B cell (primary cell): ENCODE measurements at regions not wholly inside any gene's neighbourhood (a gene's known extent, or its start where the extent isn't known, plus 50 kb on each side); places are given as distances from the start of the nearest gene placed in this dataset.
"Not testable (repeated sequence)": the region's sequence is repeated elsewhere in the genome, so short reads cannot be mapped to it uniquely, and the experiment has no call there.

ENCODE experiments used
- ATAC-seq: fragments of 200-7000 bp; cut with Tn5 transposase; one replicate; pipeline ENCODE4 v1.10.0; 2021; ENCODE audit warnings: low read depth, mild to moderate bottlenecking, moderate number of reproducible peaks, moderate library complexity
- CTCF ChIA-PET: fragments of 350-600 bp; sonication (Branson Sonifier 250); formaldehyde crosslinking; loops from one replicate; lab custom pipeline; 2021; ENCODE audit warnings: antibody characterized with exemption, inconsistent platforms; lab: Charles Lee
- POLR2A ChIA-PET: fragments of 350-600 bp; sonication (Branson Sonifier 250); formaldehyde crosslinking; loops from one replicate; lab custom pipeline; 2021; ENCODE audit warnings: antibody characterized with exemption; lab: Charles Lee
- DNase-seq: peaks from one replicate; pipeline ENCODE4 v3.0.0; 2013
- H2AFZ ChIP-seq: 2 replicates; pipeline ENCODE4 v1.6.1; 2012; ENCODE audit warnings: mild to moderate bottlenecking, low read depth, low read length; ENCODE audit not compliant: insufficient read depth, poor library complexity, severe bottlenecking
- H3K27ac ChIP-seq, 2 donors: 1 replicate in 1 of 2; 2 replicates in 1 of 2; pipeline ENCODE4 v1.5.1; 2012 to 2013; ENCODE audit warnings: low read length in 2 of 2, mild to moderate bottlenecking in 2 of 2, moderate library complexity in 1 of 2
- H3K27me3 ChIP-seq, 4 experiments: fragments of 200-600 bp in 1 of 4; sonication (generic) in 1 of 4; replicated peaks in 1 of 4; 1 replicate in 2 of 4; 2 replicates in 2 of 4; pipeline versions ENCODE4 v1.6.1 to v1.7.0; 2013 to 2016; ENCODE audit warnings: low read length in 3 of 4, mild to moderate bottlenecking in 2 of 4, mixed read lengths in 1 of 4, moderate library complexity in 1 of 4; ENCODE audit not compliant: insufficient read depth in 4 of 4, control insufficient read depth in 3 of 4; ENCODE audit errors: control extremely low read depth in 1 of 4
- H3K36me3 ChIP-seq, 2 experiments: replicated peaks in 1 of 2; 1 replicate in 1 of 2; 2 replicates in 1 of 2; pipeline versions ENCODE4 v1.6.1 to v1.7.1; 2013; ENCODE audit warnings: low read length in 1 of 2; ENCODE audit not compliant: insufficient read depth in 2 of 2, control insufficient read depth in 1 of 2; ENCODE audit errors: control extremely low read depth in 1 of 2, extremely low read depth in 1 of 2
- H3K4me1 ChIP-seq, 2 donors: fragments of 200-600 bp in 1 of 2; sonication (generic) in 1 of 2; 1 replicate in 1 of 2; 2 replicates in 1 of 2; pipeline versions ENCODE4 v1.5.1 to v1.6.1; 2013 to 2017; ENCODE audit warnings: low read length in 2 of 2; ENCODE audit not compliant: control insufficient read depth in 2 of 2, insufficient read depth in 2 of 2
- H3K4me2 ChIP-seq: replicated peaks from 2 replicates; pipeline ENCODE3; 2012; ENCODE audit warnings: mild to moderate bottlenecking, low read depth, low read length; ENCODE audit not compliant: poor library complexity, severe bottlenecking
- H3K4me3 ChIP-seq, 5 experiments: fragments of 200-600 bp in 1 of 5; sonication (generic) in 1 of 5; 1 replicate in 3 of 5; 2 replicates in 2 of 5; pipeline versions ENCODE4 v1.5.1 to v1.7.0; 2011 to 2016; ENCODE audit warnings: low read length in 4 of 5, mild to moderate bottlenecking in 4 of 5, low read depth in 2 of 5, control low read depth in 1 of 5, moderate library complexity in 1 of 5; ENCODE audit not compliant: insufficient read depth in 1 of 5; ENCODE audit errors: control extremely low read depth in 1 of 5, extremely low read depth in 1 of 5
- H3K79me2 ChIP-seq: fragments of 200-600 bp; sonication (generic); one replicate; pipeline ENCODE4 v1.6.0; 2016; ENCODE audit warnings: low read length; ENCODE audit not compliant: control insufficient read depth, insufficient read depth
- H3K9ac ChIP-seq: fragments of 200-600 bp; sonication (generic); 2 replicates; pipeline ENCODE4 v1.6.1; 2017; ENCODE audit warnings: mild to moderate bottlenecking, low read length, moderate library complexity
- H3K9me3 ChIP-seq, 3 donors: one replicate each; pipeline versions ENCODE4 v1.6.1 to v1.7.1; 2013; ENCODE audit warnings: low read length in 2 of 3; ENCODE audit not compliant: control insufficient read depth in 2 of 3, insufficient read depth in 1 of 3; ENCODE audit errors: control extremely low read depth in 1 of 3
- H4K20me1 ChIP-seq: 2 replicates; pipeline ENCODE4 v1.6.0; 2012; ENCODE audit warnings: mild to moderate bottlenecking, low read length; ENCODE audit not compliant: insufficient read depth, control insufficient read depth, poor library complexity, severe bottlenecking
- H3K27ac Mint-ChIP-seq: one replicate; pipeline ENCODE4 v1.8.0; 2021; ENCODE audit warnings: mixed read lengths
- H3K27me3 Mint-ChIP-seq: one replicate; pipeline ENCODE4 v1.8.0; 2021; ENCODE audit warnings: mixed read lengths
- H3K4me1 Mint-ChIP-seq: one replicate; pipeline ENCODE4 v1.8.0; 2021; ENCODE audit warnings: mixed read lengths
- H3K4me3 Mint-ChIP-seq: one replicate; pipeline ENCODE4 v1.8.0; 2021; ENCODE audit warnings: mixed read lengths
- H3K9me3 Mint-ChIP-seq: one replicate; pipeline ENCODE4 v1.8.0; 2022; ENCODE audit warnings: mixed read lengths; ENCODE audit not compliant: insufficient read depth
- CTCF ChIP-seq: fragments of 200-600 bp; IDR thresholded peaks from one replicate; pipeline ENCODE4 v1.8.0; 2022; ENCODE audit warnings: antibody characterized with exemption, mild to moderate bottlenecking
- EZH2 ChIP-seq: IDR thresholded peaks from 2 replicates; pipeline ENCODE4 v1.6.1; 2012; ENCODE audit warnings: borderline replicate concordance, low read depth, mild to moderate bottlenecking, moderate library complexity, low read length; ENCODE audit not compliant: insufficient read depth, poor library complexity, severe bottlenecking
- WGBS: methylation state at CpG from one replicate; pipeline ENCODE4 v1.1.5; 2013; ENCODE audit warnings: missing lambda C conversion rate; ENCODE audit not compliant: insufficient coverage; 5-methylcytosine and 5-hydroxymethylcytosine counted together
- intact Hi-C: fragments of 100-400 bp; cut with micrococcal nuclease; formaldehyde crosslinking; loops from one replicate; pipeline ENCODE4 v1.10.0; 2022

- H3K36me3 ChIP-seq, result no peaks in the 10 kb centered on the region
- over 99% methylated on average over 8 of the region's 11 CpGs for WGBS
- intact Hi-C loops, result no loop called here
- no peak overlapping the region for H3K4me2 ChIP-seq
- Mint-ChIP-seq H3K9me3 (no peaks in the 10 kb centered on the region), H3K27me3 (peaks cover 15% of the 10 kb centered on the region), H3K27ac (no peak overlapping the region), H3K4me1 (no peaks in the 10 kb centered on the region), H3K4me3 (no peak overlapping the region)
- H3K79me2 ChIP-seq, result no peaks in the 10 kb centered on the region
- no peak for TF ChIP-seq CTCF
- TF ChIP-seq EZH2, result no peak
- H3K9me3 ChIP-seq, result no peaks in the 10 kb centered on the region
- no peak overlapping the region for H3K9ac ChIP-seq
- no peaks in the 10 kb centered on the region for H3K27me3 ChIP-seq
- no peaks in the 10 kb centered on the region for H4K20me1 ChIP-seq
- CTCF ChIA-PET, result no interaction called here
- no peak overlapping the region for H3K27ac ChIP-seq
- no peak for ATAC-seq
- no peak overlapping the region for H2AFZ ChIP-seq
- DNase-seq, result no peak
- H3K4me3 ChIP-seq, result no peak overlapping the region
- no peaks in the 10 kb centered on the region for H3K4me1 ChIP-seq
- POLR2A ChIA-PET, result no interaction called here
These were observed 140.2 kb downstream of the NUFIP1 start for GRCh38 chr13:44848920-44849676.

GRCh38 chr13:44845281-44846058 lies 143.8 kb downstream of the NUFIP1 start:
- H3K9me3 Mint-ChIP-seq, H3K9ac ChIP-seq, H3K36me3 ChIP-seq, H4K20me1 ChIP-seq, H3K9me3 ChIP-seq, ATAC-seq, H3K27ac Mint-ChIP-seq, H2AFZ ChIP-seq, H3K27ac ChIP-seq, H3K27me3 ChIP-seq, DNase-seq, intact Hi-C loops, H3K4me3 Mint-ChIP-seq, POLR2A ChIA-PET, H3K4me2 ChIP-seq, H3K79me2 ChIP-seq, H3K4me1 Mint-ChIP-seq, H3K4me3 ChIP-seq, H3K4me1 ChIP-seq: not testable (repeated sequence)
- 78% methylated on average over 6 of the region's 11 CpGs for WGBS
- CTCF ChIA-PET, result interaction anchor here (0.7 kb wide), 1 partner anchor 108 kb away, joined by 3 read pairs; no protein-coding TSS in a partner anchor
- H3K27me3 Mint-ChIP-seq, result peaks cover 15% of the 10 kb centered on the region
